ENCODE measurements at regions not wholly inside any gene's neighbourhood (a gene's known extent, or its start where the extent isn't known, plus 50 kb on each side); places are given as distances from the start of the nearest gene placed in this dataset.

DNA sequence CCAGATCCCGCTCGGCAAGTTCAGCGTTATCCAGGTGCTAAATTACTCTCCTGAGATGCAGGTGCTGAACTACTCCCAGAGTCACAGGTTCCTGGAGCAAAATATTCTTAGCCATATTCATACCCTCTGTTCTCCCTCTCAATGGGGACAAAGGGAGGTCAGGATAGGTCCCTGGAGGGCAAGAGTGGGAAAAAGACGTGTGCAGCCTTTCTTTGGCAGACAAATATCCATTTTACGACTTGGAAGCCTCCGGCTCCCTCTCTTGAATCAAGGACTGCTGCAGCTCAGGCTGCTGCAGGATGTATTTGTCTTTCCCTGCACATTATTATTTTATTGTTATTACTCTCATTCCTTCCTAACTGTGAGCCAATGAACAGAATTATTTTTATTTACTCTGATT lies 590.2 kb downstream of the NR2F1-AS1 start:
- no peaks in the 10 kb centered on the region for H3K4me1 ChIP-seq (ENCODE audit: control insufficient read depth, insufficient read depth, low read length)
- H3K27ac ChIP-seq (ENCODE audit: low read depth, low read length), result no peak overlapping the region
- H3K9me3 ChIP-seq (ENCODE audit: control insufficient read depth, insufficient read depth, low read length), result peaks cover 4% of the 10 kb centered on the region; the same call in 1 of the 2 replicates
- no peak overlapping the region for H3K9ac ChIP-seq (ENCODE audit: low read depth, low read length)
- no peak overlapping the region for H3K4me3 ChIP-seq (ENCODE audit: low read depth, low read length)
- no peaks in the 10 kb centered on the region for H3K27me3 ChIP-seq (ENCODE audit: control insufficient read depth, insufficient read depth, low read length)
- no peaks in the 10 kb centered on the region for H3K36me3 ChIP-seq (ENCODE audit: control insufficient read depth, insufficient read depth, low read length)

DNA sequence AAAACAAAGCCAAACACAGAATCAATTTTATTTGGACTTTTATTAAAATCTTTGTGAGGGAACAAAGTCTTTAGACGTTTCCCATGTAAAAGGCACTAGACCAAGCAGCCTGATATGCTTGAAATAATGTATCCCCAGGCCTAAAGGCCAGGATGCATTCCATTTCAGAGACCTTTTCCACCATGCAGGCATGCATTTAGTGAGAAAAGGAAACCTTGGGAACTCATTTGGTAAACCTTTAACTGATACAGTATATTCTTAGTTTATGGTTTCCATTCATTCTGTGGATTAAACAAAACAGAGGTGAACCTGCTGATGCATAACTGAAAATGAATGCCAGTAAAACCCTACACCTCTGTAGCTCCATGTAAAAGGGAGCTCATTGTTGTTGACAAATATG lies 600.0 kb downstream of the NR2F1-AS1 start:
- Histone ChIP-seq H3K9ac (ENCODE audit: low read depth, low read length) (no peak overlapping the region), H3K27ac (ENCODE audit: low read depth, low read length) (no peak overlapping the region), H3K27me3 (ENCODE audit: control insufficient read depth, insufficient read depth, low read length) (no peaks in the 10 kb centered on the region), H3K36me3 (ENCODE audit: control insufficient read depth, insufficient read depth, low read length) (no peaks in the 10 kb centered on the region), H3K4me3 (ENCODE audit: low read depth, low read length) (no peak overlapping the region), H3K9me3 (ENCODE audit: control insufficient read depth, insufficient read depth, low read length) (no peaks in the 10 kb centered on the region), H3K4me1 (ENCODE audit: control insufficient read depth, insufficient read depth, low read length) (no peaks in the 10 kb centered on the region)

DNA sequence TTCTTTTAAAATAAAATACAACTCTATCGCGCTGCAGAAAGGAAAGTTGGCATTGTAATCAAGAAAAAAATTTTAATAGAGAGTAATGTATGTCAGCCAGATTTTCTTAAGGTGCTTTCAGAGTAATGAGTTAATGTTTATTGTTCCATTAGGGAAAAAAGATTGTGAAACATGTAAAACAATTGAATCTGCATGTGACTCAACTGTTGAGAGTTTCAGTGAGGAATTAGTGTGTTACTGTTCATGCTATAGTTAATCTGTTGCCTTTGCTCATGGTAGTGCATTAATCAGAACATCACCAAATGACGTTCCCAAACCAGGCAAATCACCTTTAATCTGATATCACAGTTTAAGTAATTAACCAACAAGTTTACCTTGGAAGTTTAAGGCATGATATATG lies 600.5 kb downstream of the NR2F1-AS1 start:
- Histone ChIP-seq H3K36me3 (ENCODE audit: control insufficient read depth, insufficient read depth, low read length) (no peaks in the 10 kb centered on the region), H3K4me1 (ENCODE audit: control insufficient read depth, insufficient read depth, low read length) (no peaks in the 10 kb centered on the region), H3K4me3 (ENCODE audit: low read depth, low read length) (no peak overlapping the region), H3K9me3 (ENCODE audit: control insufficient read depth, insufficient read depth, low read length) (no peaks in the 10 kb centered on the region), H3K9ac (ENCODE audit: low read depth, low read length) (no peak overlapping the region), H3K27me3 (ENCODE audit: control insufficient read depth, insufficient read depth, low read length) (no peaks in the 10 kb centered on the region), H3K27ac (ENCODE audit: low read depth, low read length) (no peak overlapping the region)

DNA sequence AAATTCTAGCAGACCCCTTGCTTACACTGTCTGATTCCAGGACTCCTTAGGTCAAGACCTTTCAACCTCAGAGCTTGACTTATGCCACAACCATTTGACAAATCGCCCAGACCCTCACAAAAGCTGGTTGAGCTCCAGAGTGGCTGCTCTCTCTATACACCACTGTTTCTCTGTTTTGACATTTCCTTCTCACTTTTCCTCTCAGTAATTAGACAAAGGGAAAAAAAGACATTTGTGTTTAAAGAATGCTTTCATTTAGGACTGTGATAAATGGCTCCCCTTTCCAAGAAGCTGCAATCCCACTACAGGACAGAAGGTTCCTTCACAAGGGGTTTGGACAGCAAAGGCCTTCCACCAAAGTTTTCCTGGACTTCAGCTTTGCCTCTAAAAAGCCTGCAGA lies 601.3 kb downstream of the NR2F1-AS1 start:
- Histone ChIP-seq H3K4me1 (ENCODE audit: control insufficient read depth, insufficient read depth, low read length) (no peaks in the 10 kb centered on the region), H3K36me3 (ENCODE audit: control insufficient read depth, insufficient read depth, low read length) (no peaks in the 10 kb centered on the region), H3K9me3 (ENCODE audit: control insufficient read depth, insufficient read depth, low read length) (no peaks in the 10 kb centered on the region), H3K27me3 (ENCODE audit: control insufficient read depth, insufficient read depth, low read length) (no peaks in the 10 kb centered on the region), H3K9ac (ENCODE audit: low read depth, low read length) (no peak overlapping the region), H3K27ac (ENCODE audit: low read depth, low read length) (no peak overlapping the region), H3K4me3 (ENCODE audit: low read depth, low read length) (no peak overlapping the region)

DNA sequence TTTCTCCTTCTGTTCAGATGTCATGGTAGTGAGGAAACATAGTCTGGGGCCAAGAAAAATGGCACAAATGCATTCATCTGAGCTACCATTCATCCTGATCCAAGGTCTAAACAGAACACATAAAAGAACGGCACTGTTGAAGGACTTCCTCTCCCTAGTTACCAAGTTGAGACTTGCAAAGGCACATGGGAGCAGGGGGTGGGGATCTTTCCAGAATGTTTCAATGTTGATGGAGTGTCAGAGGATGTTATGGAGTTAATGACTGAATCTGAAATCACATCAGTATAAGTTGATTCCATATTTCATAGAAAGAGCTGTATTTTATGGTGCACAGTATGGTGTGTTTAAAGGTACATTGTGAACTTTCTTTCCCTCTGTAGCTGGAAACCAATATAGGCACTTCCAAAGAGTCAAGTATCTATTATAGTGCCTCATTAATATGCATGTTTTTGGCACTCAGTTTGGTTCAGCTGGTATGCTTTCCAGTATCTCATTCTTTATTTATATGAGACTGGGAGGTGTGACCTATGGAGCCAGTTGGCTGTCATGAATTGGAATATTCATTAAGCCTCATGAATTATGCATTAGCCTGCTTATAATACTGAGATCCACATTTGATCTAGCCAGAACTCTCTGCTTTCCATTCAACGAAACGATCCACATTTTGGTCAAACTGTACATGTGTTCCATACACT lies 603.0 kb downstream of the NR2F1-AS1 start:
- Histone ChIP-seq H3K4me3 (ENCODE audit: low read depth, low read length) (no peak overlapping the region), H3K27me3 (ENCODE audit: control insufficient read depth, insufficient read depth, low read length) (no peaks in the 10 kb centered on the region), H3K4me1 (ENCODE audit: control insufficient read depth, insufficient read depth, low read length) (no peaks in the 10 kb centered on the region), H3K36me3 (ENCODE audit: control insufficient read depth, insufficient read depth, low read length) (no peaks in the 10 kb centered on the region), H3K9me3 (ENCODE audit: control insufficient read depth, insufficient read depth, low read length) (no peaks in the 10 kb centered on the region), H3K27ac (ENCODE audit: low read depth, low read length) (no peak overlapping the region), H3K9ac (ENCODE audit: low read depth, low read length) (no peak overlapping the region)

DNA sequence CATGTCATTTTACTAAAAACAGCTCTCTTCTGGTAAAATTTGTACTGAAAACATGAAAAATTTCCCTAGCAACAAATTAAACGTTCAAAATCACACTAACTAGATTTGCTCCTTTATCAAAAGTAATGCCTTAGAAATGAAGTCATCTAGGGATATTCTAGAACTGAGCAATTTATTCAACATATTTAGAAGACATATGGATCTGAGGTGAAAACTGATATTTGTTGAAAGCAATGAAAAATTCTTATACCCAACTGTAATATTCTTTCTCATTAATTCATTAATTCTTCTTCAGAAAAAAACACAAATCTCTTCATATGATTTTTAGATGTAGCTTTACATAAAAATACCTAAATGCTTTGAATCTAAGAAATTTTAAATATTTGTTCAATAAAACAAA lies 604.9 kb downstream of the NR2F1-AS1 start:
- no peak overlapping the region for H3K9ac ChIP-seq (ENCODE audit: low read depth, low read length)
- H3K36me3 ChIP-seq (ENCODE audit: control insufficient read depth, insufficient read depth, low read length), result no peaks in the 10 kb centered on the region
- H3K27me3 ChIP-seq (ENCODE audit: control insufficient read depth, insufficient read depth, low read length), result no peaks in the 10 kb centered on the region
- H3K4me3 ChIP-seq (ENCODE audit: low read depth, low read length), result no peak overlapping the region
- no peaks in the 10 kb centered on the region for H3K4me1 ChIP-seq (ENCODE audit: control insufficient read depth, insufficient read depth, low read length)
- H3K27ac ChIP-seq (ENCODE audit: low read depth, low read length), result no peak overlapping the region
- H3K9me3 ChIP-seq (ENCODE audit: control insufficient read depth, insufficient read depth, low read length), result no peaks in the 10 kb centered on the region

DNA sequence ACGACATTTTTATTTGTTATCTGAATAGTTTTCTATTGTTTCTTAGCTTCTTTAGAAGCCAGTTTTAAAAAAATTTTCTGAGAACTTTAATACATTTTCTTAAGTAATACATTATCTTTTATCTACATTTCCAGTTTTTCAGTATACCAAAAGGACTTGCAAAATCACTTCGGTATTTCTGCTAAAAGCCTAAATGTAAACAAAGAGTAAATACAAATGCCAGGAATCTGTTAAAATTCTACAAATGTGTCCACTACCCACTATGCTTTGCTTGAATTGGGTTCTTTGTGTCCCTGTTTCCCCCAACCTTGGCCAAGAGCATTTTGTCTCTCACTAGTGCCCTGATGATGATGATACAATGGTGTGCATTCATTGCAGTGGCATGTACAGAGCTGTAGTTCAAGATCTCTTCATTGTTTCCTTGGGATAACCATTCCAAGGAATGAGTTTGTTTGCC lies 611.2 kb downstream of the NR2F1-AS1 start:
- Histone ChIP-seq H3K4me1 (ENCODE audit: control insufficient read depth, insufficient read depth, low read length) (no peaks in the 10 kb centered on the region), H3K36me3 (ENCODE audit: control insufficient read depth, insufficient read depth, low read length) (no peaks in the 10 kb centered on the region), H3K9ac (ENCODE audit: low read depth, low read length) (no peak overlapping the region), H3K4me3 (ENCODE audit: low read depth, low read length) (no peak overlapping the region), H3K27me3 (ENCODE audit: control insufficient read depth, insufficient read depth, low read length) (no peaks in the 10 kb centered on the region), H3K9me3 (ENCODE audit: control insufficient read depth, insufficient read depth, low read length) (no peaks in the 10 kb centered on the region), H3K27ac (ENCODE audit: low read depth, low read length) (no peak overlapping the region)

DNA sequence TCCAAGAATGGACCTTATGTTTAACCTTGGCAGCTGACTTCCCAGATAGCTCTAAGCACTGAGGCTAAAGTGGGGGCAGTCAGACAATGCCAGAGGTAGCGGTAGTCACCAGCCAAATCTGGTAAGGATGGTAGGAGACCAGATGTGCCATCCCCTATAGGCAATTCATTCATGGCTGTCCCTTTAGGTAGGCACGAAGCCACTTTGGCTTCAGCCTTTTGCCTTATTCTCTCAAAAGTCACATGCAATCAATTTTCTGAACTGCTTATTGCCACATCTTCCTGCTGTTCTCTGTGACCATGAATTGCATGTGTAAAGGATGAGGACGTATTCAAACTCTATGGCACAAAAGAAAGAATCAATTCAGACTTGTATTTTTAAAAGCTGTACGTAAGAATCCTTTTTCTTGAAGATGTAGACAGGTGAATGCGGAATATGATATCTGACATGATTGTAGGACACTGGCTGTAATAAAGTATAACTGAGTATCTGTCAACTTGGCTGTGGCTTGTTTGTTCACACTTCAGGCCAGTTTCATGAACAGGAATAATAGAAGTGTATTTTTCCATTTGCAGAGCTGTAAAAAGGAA lies 611.7 kb downstream of the NR2F1-AS1 start:
- H3K27ac ChIP-seq (ENCODE audit: low read depth, low read length), result no peak overlapping the region
- no peaks in the 10 kb centered on the region for H3K27me3 ChIP-seq (ENCODE audit: control insufficient read depth, insufficient read depth, low read length)
- H3K9me3 ChIP-seq (ENCODE audit: control insufficient read depth, insufficient read depth, low read length), result no peaks in the 10 kb centered on the region
- H3K4me1 ChIP-seq (ENCODE audit: control insufficient read depth, insufficient read depth, low read length), result no peaks in the 10 kb centered on the region
- no peak overlapping the region for H3K9ac ChIP-seq (ENCODE audit: low read depth, low read length)
- no peak overlapping the region for H3K4me3 ChIP-seq (ENCODE audit: low read depth, low read length)
- no peaks in the 10 kb centered on the region for H3K36me3 ChIP-seq (ENCODE audit: control insufficient read depth, insufficient read depth, low read length)

DNA sequence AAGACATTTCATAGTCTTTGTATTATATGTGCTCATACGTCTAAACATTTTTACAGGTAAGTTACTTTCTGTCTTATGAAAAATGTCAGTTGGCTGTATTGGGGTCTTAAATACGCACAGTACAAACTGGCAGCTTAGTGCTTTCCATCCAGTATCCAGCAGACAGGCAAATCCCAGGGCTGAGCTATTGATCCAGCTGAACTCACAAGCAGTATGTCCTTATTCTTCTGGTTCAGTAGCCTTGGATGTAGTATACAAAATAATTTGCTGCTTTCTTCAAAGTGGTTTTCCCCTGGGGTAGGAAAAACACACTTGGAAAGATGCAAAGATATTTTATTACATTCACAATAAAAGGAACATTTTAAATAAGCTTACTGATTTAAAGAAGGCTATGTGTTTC lies 617.2 kb downstream of the NR2F1-AS1 start:
- H3K9me3 ChIP-seq (ENCODE audit: control insufficient read depth, insufficient read depth, low read length), result no peaks in the 10 kb centered on the region
- no peaks in the 10 kb centered on the region for H3K36me3 ChIP-seq (ENCODE audit: control insufficient read depth, insufficient read depth, low read length)
- no peak overlapping the region for H3K4me3 ChIP-seq (ENCODE audit: low read depth, low read length)
- no peaks in the 10 kb centered on the region for H3K27me3 ChIP-seq (ENCODE audit: control insufficient read depth, insufficient read depth, low read length)
- H3K27ac ChIP-seq (ENCODE audit: low read depth, low read length), result no peak overlapping the region
- no peaks in the 10 kb centered on the region for H3K4me1 ChIP-seq (ENCODE audit: control insufficient read depth, insufficient read depth, low read length)
- no peak overlapping the region for H3K9ac ChIP-seq (ENCODE audit: low read depth, low read length)

DNA sequence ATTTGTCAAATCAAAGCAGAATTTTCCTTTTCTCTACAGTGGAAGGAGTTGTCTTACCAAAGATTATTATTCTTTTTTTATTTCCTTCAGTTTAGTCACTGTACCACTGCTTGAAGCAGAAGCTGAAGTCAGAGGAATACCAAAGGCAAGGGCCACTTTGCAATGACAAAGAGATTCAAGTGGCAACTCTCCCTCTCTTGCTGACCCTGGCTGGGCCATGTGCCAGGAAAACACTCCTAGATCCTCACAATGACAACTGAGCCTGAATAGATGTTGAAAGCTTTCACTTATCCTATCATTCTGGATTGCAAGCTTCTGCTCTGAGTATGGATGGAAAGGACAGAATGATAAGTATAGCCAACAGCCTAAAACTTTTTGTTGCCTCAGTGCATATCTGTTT lies 618.3 kb downstream of the NR2F1-AS1 start:
- Histone ChIP-seq H3K4me3 (ENCODE audit: low read depth, low read length) (no peak overlapping the region), H3K4me1 (ENCODE audit: control insufficient read depth, insufficient read depth, low read length) (no peaks in the 10 kb centered on the region), H3K36me3 (ENCODE audit: control insufficient read depth, insufficient read depth, low read length) (no peaks in the 10 kb centered on the region), H3K27ac (ENCODE audit: low read depth, low read length) (no peak overlapping the region), H3K9me3 (ENCODE audit: control insufficient read depth, insufficient read depth, low read length) (no peaks in the 10 kb centered on the region), H3K9ac (ENCODE audit: low read depth, low read length) (no peak overlapping the region), H3K27me3 (ENCODE audit: control insufficient read depth, insufficient read depth, low read length) (no peaks in the 10 kb centered on the region)

DNA sequence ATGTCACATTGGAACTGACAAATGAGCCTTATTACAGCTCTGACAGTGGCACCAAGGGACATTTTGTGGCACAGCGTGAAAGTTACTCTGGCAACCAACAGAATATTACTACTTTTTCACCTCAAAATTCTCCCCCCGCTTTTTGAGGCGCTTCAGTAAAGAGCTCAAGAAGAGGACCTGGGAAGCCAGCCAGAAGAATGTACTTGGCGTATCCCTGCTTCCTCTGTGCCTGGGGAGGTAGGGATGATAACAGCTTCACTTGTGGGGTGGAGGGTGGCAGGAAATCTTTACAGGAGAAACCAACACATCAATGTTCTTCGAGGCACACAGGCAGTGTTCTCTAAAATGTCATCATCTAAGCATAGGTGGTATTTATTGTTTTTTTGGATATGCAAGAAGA lies 624.1 kb downstream of the NR2F1-AS1 start:
- Histone ChIP-seq H3K27me3 (ENCODE audit: control insufficient read depth, insufficient read depth, low read length) (no peaks in the 10 kb centered on the region), H3K27ac (ENCODE audit: low read depth, low read length) (no peak overlapping the region), H3K36me3 (ENCODE audit: control insufficient read depth, insufficient read depth, low read length) (no peaks in the 10 kb centered on the region), H3K9me3 (ENCODE audit: control insufficient read depth, insufficient read depth, low read length) (no peaks in the 10 kb centered on the region), H3K4me3 (ENCODE audit: low read depth, low read length) (no peak overlapping the region), H3K4me1 (ENCODE audit: control insufficient read depth, insufficient read depth, low read length) (no peaks in the 10 kb centered on the region), H3K9ac (ENCODE audit: low read depth, low read length) (no peak overlapping the region)

Data from HUES48 (cell line).